Cardiac muscle cell (in vitro differentiated cells and primary cell): ENCODE measurements at regions not wholly inside any gene's neighbourhood (a gene's known extent, or its start where the extent isn't known, plus 50 kb on each side); places are given as distances from the start of the nearest gene placed in this dataset.

ENCODE experiments used
- DNase-seq, 2 donors: peaks; one replicate each; pipeline versions ENCODE4 v3.0.0 to v3.0.0-alpha.2; 2010 to 2017; ENCODE audit warnings: low read depth in 1 of 2, low spot score in 1 of 2
- H3K27ac ChIP-seq: fragments of 200-600 bp; sonication (generic); 2 replicates; pipeline ENCODE4 v1.5.1; 2016
- H3K27me3 ChIP-seq: fragments of 200-600 bp; sonication (generic); 2 replicates; pipeline ENCODE4 v1.6.0; 2016; ENCODE audit warnings: control low read depth
- H3K36me3 ChIP-seq: fragments of 200-600 bp; sonication (generic); 2 replicates; pipeline ENCODE4 v1.5.1; 2016; ENCODE audit warnings: control low read depth
- H3K4me1 ChIP-seq: fragments of 200-600 bp; sonication (generic); 2 replicates; pipeline ENCODE4 v1.8.1; 2017; ENCODE audit warnings: low read depth, mild to moderate bottlenecking, mixed run types
- H3K4me3 ChIP-seq: fragments of 200-600 bp; sonication (generic); 2 replicates; pipeline ENCODE4 v1.5.1; 2016; ENCODE audit warnings: mild to moderate bottlenecking
- H3K9me3 ChIP-seq: fragments of 200-600 bp; sonication (generic); 2 replicates; pipeline ENCODE4 v1.5.1; 2017; ENCODE audit warnings: low read depth, mild to moderate bottlenecking, control low read depth
- TF ChIP-seq, protein P1 (sequence below): IDR thresholded peaks from 2 replicates; pipeline ENCODE4 v1.5.1; 2012; ENCODE audit warnings: low read depth, mild to moderate bottlenecking, low read length

DNA sequence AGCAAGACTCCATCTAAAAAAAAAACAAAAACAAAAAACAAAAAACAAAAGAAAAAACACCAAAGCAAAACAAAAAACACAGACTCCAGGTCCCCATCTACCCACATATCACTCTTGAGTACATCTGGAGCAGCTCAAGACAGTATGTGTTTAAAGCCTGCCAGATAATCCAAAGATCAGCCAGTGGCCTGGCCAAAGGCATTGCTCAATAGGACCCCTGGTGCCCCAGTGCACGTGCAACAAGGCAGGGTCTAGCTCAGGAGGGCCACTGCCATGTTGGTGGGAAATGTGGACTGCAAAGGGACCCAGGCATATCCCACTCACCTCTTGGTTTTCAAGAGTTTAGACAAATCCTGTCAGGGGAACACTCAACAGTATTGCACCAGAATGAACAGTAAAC, 279.5 kb downstream of the RPLP1 start:
- Histone ChIP-seq H3K4me3 (no peak overlapping the region), H3K9me3 (no peaks in the 10 kb centered on the region), H3K36me3 (no peaks in the 10 kb centered on the region), H3K27ac (no peak overlapping the region), H3K27me3 (no peaks in the 10 kb centered on the region), H3K4me1 (peaks cover 4% of the 10 kb centered on the region)
- TF ChIP-seq, protein P1, sequence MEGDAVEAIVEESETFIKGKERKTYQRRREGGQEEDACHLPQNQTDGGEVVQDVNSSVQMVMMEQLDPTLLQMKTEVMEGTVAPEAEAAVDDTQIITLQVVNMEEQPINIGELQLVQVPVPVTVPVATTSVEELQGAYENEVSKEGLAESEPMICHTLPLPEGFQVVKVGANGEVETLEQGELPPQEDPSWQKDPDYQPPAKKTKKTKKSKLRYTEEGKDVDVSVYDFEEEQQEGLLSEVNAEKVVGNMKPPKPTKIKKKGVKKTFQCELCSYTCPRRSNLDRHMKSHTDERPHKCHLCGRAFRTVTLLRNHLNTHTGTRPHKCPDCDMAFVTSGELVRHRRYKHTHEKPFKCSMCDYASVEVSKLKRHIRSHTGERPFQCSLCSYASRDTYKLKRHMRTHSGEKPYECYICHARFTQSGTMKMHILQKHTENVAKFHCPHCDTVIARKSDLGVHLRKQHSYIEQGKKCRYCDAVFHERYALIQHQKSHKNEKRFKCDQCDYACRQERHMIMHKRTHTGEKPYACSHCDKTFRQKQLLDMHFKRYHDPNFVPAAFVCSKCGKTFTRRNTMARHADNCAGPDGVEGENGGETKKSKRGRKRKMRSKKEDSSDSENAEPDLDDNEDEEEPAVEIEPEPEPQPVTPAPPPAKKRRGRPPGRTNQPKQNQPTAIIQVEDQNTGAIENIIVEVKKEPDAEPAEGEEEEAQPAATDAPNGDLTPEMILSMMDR, result no peak
- no peak for DNase-seq

GRCh38 chr15:69734699-69735098, 282.1 kb downstream of the RPLP1 start:
- DNase-seq, result no peak
- no peak overlapping the region for H3K27ac ChIP-seq
- no peaks in the 10 kb centered on the region for H3K36me3 ChIP-seq
- no peaks in the 10 kb centered on the region for H3K27me3 ChIP-seq
- TF ChIP-seq, protein P1, result no peak
- H3K4me1 ChIP-seq, result peaks cover 4% of the 10 kb centered on the region
- no peaks in the 10 kb centered on the region for H3K9me3 ChIP-seq
- no peak overlapping the region for H3K4me3 ChIP-seq

GRCh38 chr15:69735121-69735520, 282.5 kb downstream of the RPLP1 start:
- no peak overlapping the region for H3K27ac ChIP-seq
- H3K4me1 ChIP-seq, result peaks cover 4% of the 10 kb centered on the region
- H3K9me3 ChIP-seq, result no peaks in the 10 kb centered on the region
- no peaks in the 10 kb centered on the region for H3K36me3 ChIP-seq
- no peak overlapping the region for H3K4me3 ChIP-seq
- peak in 1 of 2 donors; percentile 86 for DNase-seq
- H3K27me3 ChIP-seq, result no peaks in the 10 kb centered on the region
- TF ChIP-seq, protein P1, result no peak

DNA sequence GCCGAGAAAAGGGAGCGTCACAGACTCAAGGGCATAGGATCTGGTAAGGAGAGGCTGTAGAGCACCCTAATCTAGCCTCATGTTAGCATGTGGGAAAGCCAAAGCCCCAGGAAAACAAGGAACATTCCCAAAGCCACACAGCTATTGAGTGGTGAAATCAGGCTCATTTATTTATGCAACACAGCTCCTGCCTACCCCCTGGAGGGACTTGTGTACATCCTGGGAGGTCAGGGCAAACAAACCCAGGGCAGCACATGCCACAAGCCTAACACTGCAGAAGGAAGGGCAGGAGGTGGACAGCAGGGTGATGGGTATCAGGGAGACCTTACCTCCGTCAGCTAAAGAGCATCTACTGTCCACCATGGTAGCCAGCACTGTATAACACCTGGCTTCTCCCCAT, 283.5 kb downstream of the RPLP1 start:
- H3K4me1 ChIP-seq, result peaks cover 4% of the 10 kb centered on the region
- H3K36me3 ChIP-seq, result no peaks in the 10 kb centered on the region
- no peaks in the 10 kb centered on the region for H3K9me3 ChIP-seq
- TF ChIP-seq, protein P1, result no peak
- no peak overlapping the region for H3K27ac ChIP-seq
- no peak overlapping the region for H3K4me3 ChIP-seq
- no peak for DNase-seq
- no peaks in the 10 kb centered on the region for H3K27me3 ChIP-seq

GRCh38 chr15:69737916-69738315, 285.3 kb downstream of the RPLP1 start:
- Histone ChIP-seq H3K36me3 (no peaks in the 10 kb centered on the region), H3K27ac (no peak overlapping the region), H3K4me1 (peaks cover 4% of the 10 kb centered on the region), H3K9me3 (no peaks in the 10 kb centered on the region), H3K4me3 (no peak overlapping the region), H3K27me3 (no peaks in the 10 kb centered on the region)
- no peak for DNase-seq
- TF ChIP-seq, protein P1, result no peak

GRCh38 chr15:69740684-69741083, 288.1 kb downstream of the RPLP1 start:
- Histone ChIP-seq H3K27ac (no peak overlapping the region), H3K4me3 (no peak overlapping the region), H3K4me1 (no peaks in the 10 kb centered on the region), H3K36me3 (no peaks in the 10 kb centered on the region), H3K9me3 (no peaks in the 10 kb centered on the region), H3K27me3 (peaks cover 7% of the 10 kb centered on the region)
- DNase-seq, result no peak
- TF ChIP-seq, protein P1, result no peak
